SKM-1 (cell line): ENCODE measurements at regions not wholly inside any gene's neighbourhood (a gene's known extent, or its start where the extent isn't known, plus 50 kb on each side); places are given as distances from the start of the nearest gene placed in this dataset.

Experiments
- DNase-seq: peaks from one replicate; lab custom pipeline; 2025; ENCODE audit not compliant: unreplicated experiment; lab: John Stamatoyannopoulos, UW

DNA sequence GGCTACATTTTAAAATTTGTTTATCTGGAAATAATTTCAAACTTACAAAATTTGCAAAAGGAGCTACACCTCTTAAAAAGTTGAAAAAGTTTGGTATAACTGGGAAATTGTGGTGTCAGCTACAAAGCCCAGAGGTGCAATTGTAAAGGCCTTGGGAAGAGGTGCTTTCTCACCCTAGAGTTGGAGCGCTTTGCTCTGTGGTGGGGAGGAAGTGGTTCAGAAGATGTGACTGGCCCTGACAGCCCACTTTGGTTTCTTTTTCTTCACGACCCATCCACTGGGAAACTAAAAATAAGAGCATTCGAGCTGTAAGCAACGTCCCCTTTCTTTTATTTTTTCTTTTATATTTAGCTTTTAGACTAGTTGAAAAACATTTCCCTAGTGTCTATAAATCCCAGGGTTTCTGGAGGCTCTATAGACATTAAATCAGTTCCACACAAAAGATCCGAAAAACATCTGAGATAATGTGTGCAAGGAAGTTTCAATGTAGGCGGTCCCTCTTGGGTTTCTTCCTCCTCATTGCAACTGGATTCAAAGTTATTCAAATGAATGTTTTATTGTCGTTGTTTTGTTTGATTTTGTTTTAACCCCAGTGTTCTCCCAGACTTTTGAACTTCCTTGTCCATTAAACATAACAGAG, 397.8 kb downstream of the KIF16B start:
- no peak for DNase-seq

DNA sequence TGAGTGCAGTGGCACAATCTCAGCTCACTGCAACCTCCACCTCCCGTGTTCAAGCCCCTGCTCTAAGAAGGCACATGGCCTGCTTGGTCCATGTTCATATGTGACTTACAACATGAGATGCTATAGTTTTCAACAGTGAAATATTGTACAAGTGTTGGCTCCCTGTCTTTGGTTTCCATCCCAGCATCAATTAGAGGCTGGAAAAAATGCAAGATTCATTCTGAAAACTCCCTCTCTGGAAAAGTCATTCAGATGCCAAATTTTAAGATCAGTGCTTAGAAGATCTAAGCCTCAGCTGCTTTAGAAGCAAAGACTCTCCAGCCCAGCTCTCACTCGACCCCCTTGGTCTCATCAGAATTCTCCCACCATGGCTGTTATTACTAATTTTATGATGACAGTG, 398.9 kb downstream of the KIF16B start:
- DNase-seq, result no peak

DNA sequence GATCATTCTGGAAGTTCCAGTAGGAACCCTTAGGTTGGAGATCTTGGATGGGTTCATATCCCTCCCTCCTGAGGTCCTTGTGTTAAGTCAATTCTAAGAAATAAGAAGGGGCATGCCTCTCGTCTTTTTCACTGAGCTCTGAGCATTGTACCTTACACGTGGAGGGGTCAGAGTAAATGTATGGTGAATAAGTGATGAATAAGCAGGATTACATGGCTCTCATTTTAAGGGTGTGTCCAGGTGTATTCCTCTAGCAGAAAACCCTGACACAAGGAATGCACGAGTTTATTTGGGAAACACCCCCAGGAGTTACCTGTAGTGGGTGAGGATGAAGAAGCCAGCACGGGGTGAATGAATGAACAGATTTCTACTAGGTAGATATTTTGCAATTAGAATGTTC, 400.2 kb downstream of the KIF16B start:
- DNase-seq, result no peak

DNA sequence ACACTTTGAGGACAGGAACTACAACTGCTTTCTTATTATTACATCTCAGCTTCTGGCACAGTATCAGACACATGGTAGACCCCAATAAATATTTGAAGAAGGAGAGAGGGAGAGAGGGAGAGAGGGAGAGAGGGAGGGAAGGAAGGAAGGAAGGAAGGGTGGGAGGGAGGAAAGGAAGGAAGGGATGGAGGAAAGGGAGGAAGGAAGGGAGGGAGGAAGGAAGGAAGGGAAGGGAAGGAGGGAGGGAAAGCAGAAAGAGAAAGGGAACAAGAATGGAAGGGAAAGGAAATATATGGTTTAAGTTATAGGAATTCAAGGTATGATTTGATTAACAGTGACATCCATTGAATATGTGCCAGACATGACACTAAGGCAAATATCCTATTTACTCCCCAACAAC, 402.1 kb downstream of the KIF16B start:
- no peak for DNase-seq

DNA sequence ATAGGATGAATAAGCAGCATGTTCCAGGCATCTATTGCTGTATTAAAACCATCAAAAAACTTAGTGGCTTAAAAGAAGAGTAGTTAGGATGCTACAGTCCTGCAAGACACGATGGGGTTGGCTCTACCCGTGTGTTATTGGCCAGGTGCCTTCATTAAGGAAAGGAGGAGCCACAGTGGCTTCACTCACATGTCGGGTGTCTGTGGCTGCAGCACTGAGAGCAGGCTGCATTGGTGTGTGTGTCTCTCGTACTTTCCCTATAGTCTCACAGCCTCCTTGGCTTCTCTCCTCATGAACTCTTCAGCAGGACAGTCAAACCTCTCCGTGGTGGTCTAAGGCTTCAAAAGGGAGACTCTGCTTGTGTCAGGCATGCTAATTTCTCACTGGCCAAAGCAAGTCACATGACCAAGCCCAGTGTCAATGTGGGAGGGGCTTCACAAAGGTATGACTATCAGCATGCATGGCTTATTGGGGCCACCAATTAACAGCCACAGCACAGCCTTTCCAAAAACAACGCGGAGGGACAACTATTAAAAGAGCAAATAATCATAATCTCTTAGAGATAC, 402.8 kb downstream of the KIF16B start:
- no peak for DNase-seq

DNA sequence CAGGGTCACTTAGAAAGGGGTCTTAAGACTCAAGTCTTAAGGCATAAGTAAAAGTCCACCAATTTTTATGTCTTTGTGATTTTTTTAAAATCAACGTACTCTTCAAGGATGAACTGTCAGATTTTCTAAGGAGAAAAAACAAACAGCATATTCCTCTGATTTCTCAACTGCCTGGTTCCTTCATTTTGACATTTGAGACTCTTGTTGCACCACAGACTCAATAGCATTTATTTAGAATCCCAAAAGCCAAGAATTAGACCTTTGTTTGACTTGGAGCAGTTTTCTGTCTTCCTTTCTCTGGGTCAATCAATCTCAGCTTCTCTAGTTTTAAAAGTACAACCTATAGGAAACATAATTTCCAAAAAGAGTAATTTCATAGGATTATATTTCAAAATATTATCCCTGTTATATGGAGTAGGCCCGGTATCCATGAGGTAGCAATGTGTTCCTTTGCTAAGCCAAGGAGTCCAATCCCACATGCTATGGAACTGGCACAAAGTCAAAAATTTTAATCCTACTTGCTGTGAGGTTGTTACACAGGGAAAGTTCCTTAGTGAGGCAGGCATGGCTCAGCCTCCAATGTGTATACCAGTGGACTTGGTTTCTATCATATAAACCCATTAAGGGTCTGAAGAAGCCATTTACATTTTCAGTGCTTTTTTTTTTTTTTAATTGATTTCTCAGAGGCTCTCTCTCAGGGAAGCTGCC, 405.7 kb downstream of the KIF16B start:
- DNase-seq, result no peak

DNA sequence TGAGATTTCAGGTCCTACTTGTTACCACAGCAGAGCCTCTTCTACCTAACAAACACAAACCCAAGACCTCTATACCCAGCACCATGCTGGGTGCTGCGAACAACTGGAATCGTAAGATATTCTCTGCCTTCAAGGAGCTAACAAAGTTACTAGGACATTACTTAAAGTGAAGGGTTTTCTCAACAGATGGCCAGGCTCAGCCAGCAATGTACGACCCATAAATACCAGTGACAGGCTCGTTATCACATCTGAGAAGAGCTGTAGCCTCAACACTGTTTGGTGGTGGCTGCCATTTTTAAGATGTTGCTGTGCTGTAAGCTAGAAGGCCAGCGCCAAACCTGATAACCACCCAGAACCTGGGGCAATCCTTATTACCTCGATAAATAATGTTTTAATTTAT, 406.5 kb downstream of the KIF16B start:
- DNase-seq, result no peak

DNA sequence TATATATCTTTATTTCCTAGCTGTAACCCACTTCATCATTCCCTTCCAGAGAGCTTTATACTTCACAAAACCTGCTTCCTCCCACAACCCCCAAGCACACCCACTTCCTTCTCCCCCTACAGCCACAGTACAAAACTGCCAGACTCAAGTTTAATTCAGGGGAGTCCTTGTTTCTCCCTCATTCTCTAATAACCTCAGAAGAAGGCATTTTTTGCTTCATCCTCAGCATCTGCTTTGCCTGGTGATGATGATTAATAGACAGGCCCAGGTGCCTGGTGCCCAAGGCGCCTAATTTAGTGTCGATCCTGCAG, 414.3 kb downstream of the KIF16B start:
- no peak for DNase-seq

DNA sequence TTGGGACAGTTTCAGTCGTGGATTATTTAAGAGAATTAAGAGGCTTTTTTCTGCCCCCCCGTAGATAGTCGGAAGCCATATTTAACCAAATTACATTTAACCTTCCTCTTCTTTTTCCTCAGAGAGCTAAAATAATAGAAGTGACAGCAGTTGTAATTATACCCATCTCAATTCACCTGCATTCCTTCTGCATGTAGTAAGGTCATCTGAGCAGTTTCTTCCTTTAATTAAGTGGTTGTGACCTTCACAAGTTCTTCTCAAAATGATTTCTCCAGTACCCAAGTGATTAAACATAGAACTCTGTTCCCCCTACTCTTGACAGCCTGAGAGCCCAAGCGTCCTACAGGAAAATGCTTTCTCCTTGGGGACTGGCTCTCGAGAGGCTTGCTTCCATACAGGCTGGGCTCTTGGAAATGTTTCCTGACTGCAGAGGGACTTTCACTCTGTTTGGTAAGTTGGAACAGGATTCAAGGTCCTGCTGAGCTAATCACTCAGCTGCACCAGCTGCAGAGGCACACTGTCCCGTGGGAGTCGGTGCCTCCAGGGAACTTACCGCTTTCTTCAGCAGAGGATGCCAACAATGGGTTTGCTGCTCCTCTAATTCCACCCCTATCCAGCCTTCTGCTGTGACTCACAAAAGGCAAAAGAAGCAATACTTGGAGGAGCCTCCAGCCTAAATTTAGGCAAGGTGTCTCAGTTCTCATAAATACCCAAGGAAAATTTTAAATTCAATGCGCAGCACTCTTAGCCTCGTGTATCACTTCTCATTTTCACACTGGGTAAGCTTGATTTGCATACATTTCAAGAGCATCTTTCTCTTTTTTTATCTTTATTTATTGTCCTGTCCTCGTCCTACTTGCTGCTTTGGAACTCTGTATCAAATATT, 414.9 kb downstream of the KIF16B start:
- no peak for DNase-seq

DNA sequence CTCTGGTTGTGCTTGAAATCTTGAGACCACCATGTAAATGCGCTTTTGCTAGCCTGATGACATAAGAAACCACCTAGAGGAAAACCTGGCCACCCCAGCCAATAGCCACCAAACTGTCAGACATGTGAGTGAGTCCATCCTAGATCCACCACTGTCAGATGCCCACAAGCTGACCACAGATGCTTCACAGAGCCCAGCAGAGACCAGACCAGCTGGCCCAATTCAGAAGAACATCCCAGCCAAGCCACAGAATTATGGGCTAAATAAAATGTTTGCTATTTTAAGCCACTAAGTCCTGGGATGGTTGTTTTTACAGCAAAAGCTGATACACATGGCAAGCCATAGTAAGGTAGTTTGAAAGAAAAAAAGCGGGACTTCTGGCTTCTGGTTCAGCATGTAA, 425.3 kb downstream of the KIF16B start:
- no peak for DNase-seq

DNA sequence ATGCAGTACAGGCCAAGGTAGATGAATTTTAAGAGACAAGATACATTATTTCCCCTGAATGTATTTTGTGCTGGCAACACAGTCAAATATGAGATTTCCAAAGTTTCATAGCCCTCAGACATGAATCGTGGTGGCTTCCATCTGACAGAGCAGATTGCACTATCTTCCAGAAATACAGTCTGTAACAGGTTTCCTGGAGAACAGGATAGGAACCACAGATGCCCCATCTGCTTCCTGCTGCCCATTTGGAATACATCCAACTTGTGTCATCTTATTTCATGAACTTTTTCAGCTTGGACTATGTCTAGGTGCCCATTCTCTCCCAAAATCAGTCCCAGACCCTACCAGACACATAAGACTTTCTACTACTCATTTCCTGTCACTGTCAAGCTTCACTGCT, 426.0 kb downstream of the KIF16B start:
- no peak for DNase-seq

DNA sequence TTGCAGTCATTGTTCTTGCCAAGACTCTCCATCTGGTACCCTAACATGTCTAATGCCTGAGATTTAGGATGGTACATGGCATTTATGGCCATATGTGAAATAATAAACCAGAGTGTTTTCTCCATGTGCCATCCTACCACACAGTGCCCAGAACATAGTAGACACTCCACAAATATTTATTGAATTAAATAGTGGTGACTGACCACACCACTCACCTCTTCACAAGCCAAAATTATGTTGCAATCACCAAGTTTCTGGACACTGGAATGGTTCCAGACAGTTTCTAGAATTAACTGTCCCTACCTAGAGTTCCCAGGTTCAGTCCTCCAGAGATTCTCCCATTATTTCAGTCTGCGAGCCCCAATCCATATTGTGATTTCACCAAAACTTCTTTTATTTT, 427.3 kb downstream of the KIF16B start:
- DNase-seq, result no peak

DNA sequence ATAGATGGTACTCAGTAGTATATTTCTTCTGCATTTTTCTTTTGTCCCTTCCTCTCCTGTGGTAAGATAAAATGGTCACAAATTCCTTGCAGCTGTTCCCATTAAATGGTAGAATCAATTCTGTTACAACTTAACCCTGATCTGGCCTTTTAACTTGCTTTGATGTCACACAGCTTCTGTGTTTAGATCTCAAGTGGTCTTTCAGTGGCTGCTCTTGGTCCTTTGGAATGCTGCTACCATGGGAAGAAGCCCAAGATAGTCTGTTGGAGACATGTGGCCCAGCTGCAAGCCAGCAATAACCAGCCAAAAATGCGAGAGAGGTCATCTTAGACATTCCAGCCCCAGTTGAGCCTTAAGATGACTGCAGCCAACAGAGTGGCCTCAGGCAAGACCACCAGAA, 429.7 kb downstream of the KIF16B start:
- no peak for DNase-seq

DNA sequence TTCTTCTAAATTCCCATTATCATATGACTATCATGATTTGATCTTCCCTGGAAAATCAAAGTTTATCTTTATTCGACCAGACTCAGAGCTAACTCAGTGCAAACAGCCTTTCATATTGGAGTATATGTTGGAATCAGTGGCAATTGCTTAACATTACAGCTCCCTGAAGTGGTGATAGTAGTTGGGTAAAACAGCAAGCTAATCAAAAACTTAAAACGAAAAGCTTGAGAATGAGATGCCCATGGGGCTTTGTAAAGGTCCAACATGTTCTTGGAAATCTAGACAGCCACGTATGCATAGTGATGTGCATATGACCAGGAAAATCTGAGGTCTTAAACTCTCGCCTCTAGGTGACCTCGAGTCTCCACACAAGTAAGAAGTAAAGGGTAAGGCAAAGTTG, 437.6 kb downstream of the KIF16B start:
- no peak for DNase-seq

DNA sequence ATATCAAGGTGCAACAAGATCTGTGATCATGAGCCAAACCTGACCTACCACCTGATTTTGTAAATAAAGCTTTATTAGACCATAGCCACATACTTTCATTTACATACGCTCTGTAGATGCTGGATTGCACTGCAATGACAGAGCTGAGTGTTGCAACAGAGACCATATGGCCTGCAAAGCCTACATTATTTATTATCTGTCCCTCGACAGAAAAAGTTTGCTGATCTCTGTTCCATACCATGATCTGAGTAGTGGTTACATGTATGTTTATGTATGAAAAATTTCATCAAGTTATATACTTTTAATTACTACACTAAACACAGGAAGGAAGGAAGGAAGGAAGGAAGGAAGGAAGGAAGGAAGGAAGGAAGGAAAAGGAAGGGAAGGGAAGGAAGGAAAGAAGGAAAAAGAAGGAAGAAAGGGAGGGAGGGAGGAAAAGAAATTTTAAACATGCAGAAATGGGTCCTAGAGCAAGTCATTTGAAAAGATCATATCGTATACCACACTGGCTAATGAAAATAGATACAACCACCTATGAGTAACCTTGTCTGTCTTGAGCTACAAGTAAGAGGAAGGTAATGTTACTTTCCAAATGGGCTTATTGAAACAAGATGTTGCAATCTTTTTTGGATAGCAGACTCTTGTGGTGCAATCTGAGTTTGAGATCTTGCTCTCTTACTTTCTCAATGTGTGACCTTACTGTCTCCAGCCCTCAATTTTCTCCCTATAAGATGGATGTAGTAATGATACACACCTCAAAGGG, 441.0 kb downstream of the KIF16B start:
- peak; percentile 1 for DNase-seq

DNA sequence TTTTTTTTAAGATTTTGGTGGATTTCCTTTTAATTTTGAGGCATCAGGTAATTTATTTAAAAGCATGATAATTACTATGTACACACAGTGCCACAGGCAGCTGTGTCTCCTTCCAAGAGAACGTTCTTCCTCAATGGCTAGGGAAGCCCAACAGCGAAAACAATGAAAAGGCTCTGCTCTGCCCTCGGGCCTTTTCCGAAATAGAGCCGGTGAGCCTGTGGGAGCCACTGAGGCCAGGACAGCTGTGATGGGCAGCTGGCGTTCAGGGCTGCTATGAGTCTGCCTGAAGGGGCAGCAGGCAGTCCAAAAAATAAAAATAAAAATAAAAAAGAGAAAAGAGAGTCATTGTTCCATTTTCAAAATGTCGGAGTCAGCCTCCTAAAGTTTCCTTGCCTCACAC, 443.8 kb downstream of the KIF16B start:
- no peak for DNase-seq

DNA sequence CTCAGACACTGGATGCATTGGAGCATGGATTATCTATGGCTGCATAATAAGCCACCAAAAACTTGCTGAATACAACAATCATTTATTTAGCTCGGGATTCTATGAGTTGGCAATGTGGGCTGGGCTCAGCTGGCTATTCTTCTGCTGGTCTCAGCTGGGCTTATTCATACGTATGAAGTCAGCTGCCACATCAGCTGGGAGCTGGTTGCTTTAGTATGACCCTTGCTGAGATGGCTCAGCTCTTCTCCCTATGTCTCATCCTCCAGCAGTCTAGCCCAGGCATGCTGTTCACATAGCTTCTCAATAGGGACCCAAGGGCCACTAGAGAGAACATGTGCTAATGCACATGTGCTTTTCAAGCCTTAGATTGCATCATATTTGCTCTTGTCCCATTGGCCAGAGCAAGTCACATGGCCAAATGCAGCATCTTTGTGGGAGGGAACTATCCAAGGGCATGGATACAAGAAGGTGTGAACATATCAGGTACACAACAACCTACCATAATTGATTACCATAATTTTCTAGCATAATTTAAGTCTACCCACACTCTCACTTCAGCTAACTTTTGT, 444.6 kb downstream of the KIF16B start:
- no peak for DNase-seq

DNA sequence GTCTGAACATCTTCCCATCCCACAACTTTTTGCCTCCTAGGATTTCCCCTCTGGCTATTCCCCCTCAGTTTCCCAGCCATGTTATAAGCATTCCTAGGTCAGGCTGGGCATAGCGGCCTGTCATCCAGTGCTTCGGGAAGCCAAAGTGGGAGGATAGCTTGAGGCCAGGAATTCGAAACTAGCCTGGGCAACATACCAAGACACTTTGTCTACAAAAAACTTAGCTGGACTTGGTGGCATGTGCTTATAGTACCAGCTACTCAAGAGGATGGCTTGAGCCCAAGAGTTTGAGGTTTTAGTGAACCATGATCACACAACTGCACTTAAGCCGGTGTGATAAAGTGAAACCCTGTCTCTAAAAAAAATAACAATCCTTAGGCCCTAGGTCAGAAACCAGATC, 447.4 kb downstream of the KIF16B start:
- DNase-seq, result no peak

DNA sequence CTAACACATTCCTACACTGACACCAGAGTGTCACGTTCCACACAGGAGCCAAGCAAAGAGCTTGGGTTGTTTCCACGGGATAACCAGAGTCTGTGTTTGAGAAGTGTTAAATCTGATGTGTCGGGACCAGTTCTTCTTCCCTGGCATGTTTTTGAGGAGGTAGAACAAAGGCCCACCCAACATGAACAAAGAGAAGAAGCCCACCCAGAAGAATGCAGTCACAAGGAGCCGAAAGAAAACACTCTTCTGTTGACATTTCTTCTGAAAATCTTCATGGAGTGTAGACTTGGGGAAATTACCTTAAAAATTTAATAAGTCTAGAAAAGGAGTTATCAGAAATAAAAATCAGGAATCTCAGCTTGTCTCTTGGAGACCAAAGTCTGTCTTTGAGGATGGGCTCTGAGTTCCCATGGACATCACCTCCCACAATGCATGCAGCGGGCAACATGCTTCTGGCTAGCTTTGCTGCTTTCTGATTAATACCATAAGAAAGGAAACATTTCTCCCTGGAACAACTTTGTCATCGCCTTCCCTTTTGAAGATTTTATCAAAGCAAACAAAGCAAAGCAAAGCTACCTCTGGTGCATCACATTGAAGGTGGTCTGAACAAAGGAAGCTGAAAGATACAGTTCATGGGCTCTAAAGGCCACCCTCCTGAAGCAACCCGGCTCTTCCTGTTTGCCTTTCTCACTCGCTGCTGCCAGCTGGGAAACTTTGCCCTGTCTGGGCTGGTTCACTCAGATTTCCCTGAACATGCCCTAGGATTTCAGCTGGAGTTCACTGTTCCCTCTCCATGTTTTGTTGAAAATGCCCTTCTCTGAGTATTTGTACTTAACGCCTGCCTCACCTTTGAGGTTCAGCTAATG, 448.1 kb downstream of the KIF16B start:
- no peak for DNase-seq

DNA sequence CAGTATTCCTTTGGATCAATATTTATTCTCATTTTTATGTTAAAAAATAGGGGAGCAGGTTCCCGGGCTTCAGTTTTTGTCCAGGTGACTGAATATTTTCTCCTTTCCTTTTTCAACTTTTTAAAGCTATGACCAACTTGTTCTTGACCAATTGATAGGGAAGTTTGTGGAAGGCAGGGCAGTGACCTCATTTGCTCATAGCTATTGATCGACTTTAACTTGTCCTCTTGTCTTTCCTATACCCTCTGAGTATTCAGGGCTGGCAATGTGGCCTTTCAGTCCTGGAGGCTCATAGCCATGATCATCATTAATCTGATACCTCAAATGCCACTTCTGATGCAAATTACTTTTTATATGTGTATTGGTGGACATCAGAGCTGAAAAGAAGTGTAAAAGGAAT, 448.8 kb downstream of the KIF16B start:
- no peak for DNase-seq
